GM12892 (cell line): ENCODE measurements at regions not wholly inside any gene's neighbourhood (a gene's known extent, or its start where the extent isn't known, plus 50 kb on each side); places are given as distances from the start of the nearest gene placed in this dataset.

Experiments used
- POLR2A ChIP-seq: IDR thresholded peaks from 2 replicates; pipeline ENCODE4 v1.6.1; 2011; ENCODE audit warnings: low read depth, low read length, control low read depth
- POLR2AphosphoS5 ChIP-seq: IDR thresholded peaks from 2 replicates; pipeline ENCODE4 v1.6.1; 2011; ENCODE audit warnings: low read depth, low read length, control low read depth
- TAF1 ChIP-seq: IDR thresholded peaks from 2 replicates; pipeline ENCODE4 v1.6.1; 2011; ENCODE audit warnings: low read depth, mild to moderate bottlenecking, control low read depth, low read length, borderline replicate concordance

DNA sequence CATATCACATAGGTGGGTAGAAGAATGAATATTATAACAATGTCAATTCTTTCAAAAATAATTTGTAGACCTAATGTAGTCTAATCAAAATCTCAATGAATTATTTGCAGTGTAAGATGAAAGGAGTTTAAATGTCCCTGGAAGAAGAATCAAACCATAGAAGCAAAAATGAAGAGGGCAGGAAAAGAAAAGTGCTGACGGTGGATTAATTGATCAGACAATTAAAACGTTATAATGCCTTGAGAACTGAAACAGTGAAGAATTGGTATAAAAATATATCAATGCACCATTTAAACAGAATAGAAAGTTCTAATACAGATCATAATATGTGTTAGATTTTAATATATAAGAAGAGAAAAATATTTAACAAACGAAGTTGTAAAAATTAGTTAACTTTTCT lies 109.8 kb downstream of the TYW3 start:
- TF ChIP-seq POLR2AphosphoS5 (no peak), POLR2A (no peak), TAF1 (no peak)
